ENCODE measurements at regions not wholly inside any gene's neighbourhood (a gene's known extent, or its start where the extent isn't known, plus 50 kb on each side); places are given as distances from the start of the nearest gene placed in this dataset.

GRCh38 chr1:232149287-232150201 lies 480.4 kb downstream of the SIPA1L2 start:
- H3K14ac ChIP-seq (ENCODE audit: insufficient read length): no peak overlapping the region
- no peak overlapping the region for H3K4ac ChIP-seq (replicated peaks; ENCODE audit: insufficient read length, low read depth, low read length)
- no peak overlapping the region for H3K56ac ChIP-seq (replicated peaks; ENCODE audit: insufficient read length, low read depth, low read length)
- H3K79me1 ChIP-seq (ENCODE audit: low read depth, low read length): no peaks in the 10 kb centered on the region; the same call in 1 of the 2 replicates
- no peak overlapping the region for H3K18ac ChIP-seq (ENCODE audit: extremely low read depth, low read length)
- no peak for DNase-seq (ENCODE audit: low read depth in 1 of 2, low spot score in 2 of 2)
- no peak overlapping the region for H4K5ac ChIP-seq (ENCODE audit: insufficient read length, low read depth, low read length)
- H2BK12ac ChIP-seq (ENCODE audit: low read depth, low read length): no peak overlapping the region
- H3K4me2 ChIP-seq (ENCODE audit: insufficient read depth in 1 of 2, low read depth in 2 of 2, low read length in 2 of 2): no peak overlapping the region
- FAIRE-seq: no peak
- no peak overlapping the region for H2BK15ac ChIP-seq (ENCODE audit: low read length)
- no peak overlapping the region for H3K9ac ChIP-seq (replicated peaks in 1 of 4; ENCODE audit: extremely low read depth in 1 of 4, low read depth in 3 of 4, low read length in 3 of 4)
- no peak overlapping the region for H3K4me3 ChIP-seq (ENCODE audit: extremely low read depth in 1 of 4, insufficient read depth in 2 of 4, low read depth in 3 of 4, low read length in 4 of 4)
- no peak overlapping the region for H2BK120ac ChIP-seq (replicated peaks; ENCODE audit: low read depth, low read length)
- peaks cover 3 to 30% (median 15%) of the 10 kb centered on the region in 4 experiments; a peak in 6 of 8 replicates for H3K36me3 ChIP-seq (ENCODE audit: control insufficient read depth in 2 of 4, insufficient read depth in 4 of 4, low read length in 3 of 4)
- peaks cover 4% of the 10 kb centered on the region in 2 experiments for H4K20me1 ChIP-seq (replicated peaks in 1 of 2; ENCODE audit: control insufficient read depth in 1 of 2, insufficient read depth in 2 of 2, low read length in 2 of 2)
- no peak overlapping the region for H3K27ac ChIP-seq (ENCODE audit: low read depth, low read length)
- no peaks in the 10 kb centered on the region for H3K23me2 ChIP-seq (ENCODE audit: low read depth, low read length)
- no peak overlapping the region for H2AK5ac ChIP-seq (ENCODE audit: low read depth, low read length)
- no peak overlapping the region for H2BK20ac ChIP-seq (ENCODE audit: low read length)
- no peak overlapping the region for H4K91ac ChIP-seq (replicated peaks; ENCODE audit: insufficient read length, low read length)
- no peaks in the 10 kb centered on the region for H3K9me3 ChIP-seq (ENCODE audit: insufficient read depth in 2 of 2, low read depth in 1 of 2, low read length in 1 of 2)
- no peak for TF ChIP-seq SIN3A (conservative IDR thresholded peaks at IDR 0.05 in 1 of 2, IDR thresholded peaks at IDR 0.05 in 1 of 2; ENCODE audit: low read depth in 1 of 2, low read length in 2 of 2)
- no peak for TF ChIP-seq SIX5 (IDR thresholded peaks at IDR 0.05; ENCODE audit: low read depth, low read length)
- no peak overlapping the region for H3K23ac ChIP-seq (ENCODE audit: insufficient read length)
- POLR2A ChIA-PET (ENCODE audit: partially characterized antibody): interaction anchor here (0.7 to 1.3 kb wide), 2 partner anchors 12 to 57 kb away, joined by 3 to 4 read pairs; no protein-coding TSS in a partner anchor
- no peaks in the 10 kb centered on the region for H3K4me1 ChIP-seq (replicated peaks in 1 of 4; ENCODE audit: control insufficient read depth in 3 of 4, insufficient read depth in 4 of 4, low read length in 3 of 4)
- H3K79me2 ChIP-seq (ENCODE audit: control insufficient read depth in 1 of 2, insufficient read depth in 2 of 2, low read length in 2 of 2): no peaks in the 10 kb centered on the region
- 85% methylated on average over 9 of the region's 9 CpGs; no CpG with 5 or more reads in 1 of the 2 experiments for WGBS, 2 experiments (ENCODE audit: extremely low coverage in 1 of 2, insufficient coverage in 1 of 2, insufficient read length in 1 of 2, insufficient replicate concordance in 2 of 2, low coverage in 1 of 2, low lambda C conversion rate in 2 of 2, missing lambda C conversion rate in 1 of 2)
- H2BK5ac ChIP-seq (ENCODE audit: low read depth, low read length): no peak overlapping the region
- H2AFZ ChIP-seq (ENCODE audit: low read length): no peak overlapping the region
- no peaks in the 10 kb centered on the region for H3K27me3 ChIP-seq (replicated peaks in 1 of 4; ENCODE audit: control insufficient read depth in 3 of 4, extremely low read depth in 1 of 4, insufficient read depth in 3 of 4, low read length in 3 of 4)
- CTCF ChIA-PET (ENCODE audit: partially characterized antibody): interaction anchor here (1.5 kb wide), 1 partner anchor 424 kb away, joined by 3 read pairs; no protein-coding TSS in a partner anchor
- H4K8ac ChIP-seq (ENCODE audit: extremely low read depth, insufficient read depth, low read length): no peak overlapping the region

Data from H1 (cell line).